ENCODE measurements at regions not wholly inside any gene's neighbourhood (a gene's known extent, or its start where the extent isn't known, plus 50 kb on each side); places are given as distances from the start of the nearest gene placed in this dataset.

GRCh38 chr7:155972651-155973390 lies 160.6 kb upstream of the SHH start:
- TF ChIP-seq POLR2AphosphoS5 (IDR thresholded peaks at IDR 0.05) (no peak), POLR2A (IDR thresholded peaks at IDR 0.05) (no peak), CTCF (IDR thresholded peaks at IDR 0.05 in 8 of 11, conservative IDR thresholded peaks at IDR 0.05 in 3 of 11) (no peak)
